ENCODE measurements at regions not wholly inside any gene's neighbourhood (a gene's known extent, or its start where the extent isn't known, plus 50 kb on each side); places are given as distances from the start of the nearest gene placed in this dataset.
"Not testable (repeated sequence)": the region's sequence is repeated elsewhere in the genome, so short reads cannot be mapped to it uniquely, and the experiment has no call there.

DNA sequence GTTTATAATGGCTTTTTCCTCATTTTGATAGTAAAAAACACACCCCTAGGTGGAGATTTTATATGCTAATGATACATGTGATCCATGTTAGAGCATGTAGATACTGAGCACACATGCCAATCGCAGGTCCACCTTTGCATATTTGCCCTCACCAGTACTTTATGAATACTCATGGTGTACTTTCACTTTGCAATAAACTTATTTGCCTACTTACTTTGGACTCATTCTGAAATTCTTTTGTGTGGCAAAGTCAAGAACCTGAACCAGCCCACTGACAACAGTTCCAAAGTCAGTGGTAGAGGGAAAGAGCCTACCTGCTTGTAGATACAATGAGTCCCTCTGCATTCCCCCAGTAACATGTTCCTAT, 58.5 kb upstream of the DHRS4 start:
- in situ Hi-C loops (cut with MboI; ENCODE audit: low sequenced_read_pairs in 4 of 4), result no loop called here

GRCh38 chr14:23895480-23895879, 58.1 kb upstream of the DHRS4 start:
- no peaks in the 10 kb centered on the region for H3K4me1 ChIP-seq
- DNase-seq (no peak), ATAC-seq (no peak)
- no peaks in the 10 kb centered on the region for H3K27me3 ChIP-seq
- TF ChIP-seq POLR2A (IDR thresholded peaks at IDR 0.05), result no peak
- TF ChIP-seq, protein P1, sequence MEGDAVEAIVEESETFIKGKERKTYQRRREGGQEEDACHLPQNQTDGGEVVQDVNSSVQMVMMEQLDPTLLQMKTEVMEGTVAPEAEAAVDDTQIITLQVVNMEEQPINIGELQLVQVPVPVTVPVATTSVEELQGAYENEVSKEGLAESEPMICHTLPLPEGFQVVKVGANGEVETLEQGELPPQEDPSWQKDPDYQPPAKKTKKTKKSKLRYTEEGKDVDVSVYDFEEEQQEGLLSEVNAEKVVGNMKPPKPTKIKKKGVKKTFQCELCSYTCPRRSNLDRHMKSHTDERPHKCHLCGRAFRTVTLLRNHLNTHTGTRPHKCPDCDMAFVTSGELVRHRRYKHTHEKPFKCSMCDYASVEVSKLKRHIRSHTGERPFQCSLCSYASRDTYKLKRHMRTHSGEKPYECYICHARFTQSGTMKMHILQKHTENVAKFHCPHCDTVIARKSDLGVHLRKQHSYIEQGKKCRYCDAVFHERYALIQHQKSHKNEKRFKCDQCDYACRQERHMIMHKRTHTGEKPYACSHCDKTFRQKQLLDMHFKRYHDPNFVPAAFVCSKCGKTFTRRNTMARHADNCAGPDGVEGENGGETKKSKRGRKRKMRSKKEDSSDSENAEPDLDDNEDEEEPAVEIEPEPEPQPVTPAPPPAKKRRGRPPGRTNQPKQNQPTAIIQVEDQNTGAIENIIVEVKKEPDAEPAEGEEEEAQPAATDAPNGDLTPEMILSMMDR (IDR thresholded peaks at IDR 0.05 in 4 of 5, conservative IDR thresholded peaks at IDR 0.05 in 1 of 5), result no peak
- intact Hi-C loops (cut with DNase I; ENCODE audit: low total_unique reads) (no loop called here), in situ Hi-C loops (cut with MboI; ENCODE audit: low sequenced_read_pairs in 4 of 4) (no loop called here)
- H3K27ac ChIP-seq, result no peak overlapping the region
- H3K4me3 ChIP-seq, result no peak overlapping the region
- H3K36me3 ChIP-seq, result no peaks in the 10 kb centered on the region
- H3K9me3 ChIP-seq, result no peaks in the 10 kb centered on the region

More for the DNA sequence above, 58.5 kb upstream of the DHRS4 start:
- no peak overlapping the region for H3K27ac ChIP-seq
- no peaks in the 10 kb centered on the region for H3K9me3 ChIP-seq
- intact Hi-C loops (cut with DNase I; ENCODE audit: low total_unique reads), result no loop called here
- H3K27me3 ChIP-seq, result no peaks in the 10 kb centered on the region
- H3K36me3 ChIP-seq, result no peaks in the 10 kb centered on the region
- DNase-seq (no peak), ATAC-seq (no peak)
- no peaks in the 10 kb centered on the region for H3K4me1 ChIP-seq
- TF ChIP-seq POLR2A (IDR thresholded peaks at IDR 0.05), result no peak
- TF ChIP-seq, protein P1 (IDR thresholded peaks at IDR 0.05 in 4 of 5, conservative IDR thresholded peaks at IDR 0.05 in 1 of 5), result no peak
- H3K4me3 ChIP-seq, result no peak overlapping the region

GRCh38 chr14:23896609-23897153, 56.9 kb upstream of the DHRS4 start:
- H3K36me3 ChIP-seq, result no peaks in the 10 kb centered on the region
- H3K4me1 ChIP-seq, result no peaks in the 10 kb centered on the region
- H3K27ac ChIP-seq, result no peak overlapping the region
- no peak for DNase-seq
- no peaks in the 10 kb centered on the region for H3K27me3 ChIP-seq
- intact Hi-C loops (cut with DNase I; ENCODE audit: low total_unique reads), result no loop called here
- in situ Hi-C loops (cut with MboI; ENCODE audit: low sequenced_read_pairs in 4 of 4), result no loop called here
- no peak for TF ChIP-seq POLR2A (IDR thresholded peaks at IDR 0.05)
- TF ChIP-seq, protein P1 (IDR thresholded peaks at IDR 0.05 in 4 of 5, conservative IDR thresholded peaks at IDR 0.05 in 1 of 5), result no peak
- no peaks in the 10 kb centered on the region for H3K9me3 ChIP-seq
- H3K4me3 ChIP-seq, result no peak overlapping the region
- no peak for ATAC-seq

DNA sequence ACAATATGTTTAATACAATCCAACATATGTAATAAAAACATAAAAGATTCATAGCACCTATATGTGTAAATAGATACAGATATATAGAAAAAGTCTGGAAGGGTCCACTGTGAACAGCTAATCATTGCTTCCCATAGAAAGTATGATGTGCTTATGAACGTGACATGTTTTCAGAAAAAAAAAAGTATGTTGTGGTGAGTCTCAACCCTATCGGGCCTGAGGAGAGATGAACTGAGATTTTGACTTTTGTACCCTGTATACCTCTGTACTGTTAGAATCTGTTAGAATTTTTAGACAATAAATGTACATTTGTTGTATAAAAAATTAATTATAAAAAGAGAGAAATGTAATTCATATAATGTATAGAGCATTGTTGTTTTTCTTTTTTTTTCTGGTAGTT, 56.3 kb upstream of the DHRS4 start:
- H3K27me3 ChIP-seq; H3K9me3 ChIP-seq; in situ Hi-C loops (cut with MboI; ENCODE audit: low sequenced_read_pairs in 4 of 4); H3K4me3 ChIP-seq; DNase-seq; H3K4me1 ChIP-seq; intact Hi-C loops (cut with DNase I; ENCODE audit: low total_unique reads); H3K36me3 ChIP-seq; ATAC-seq; H3K27ac ChIP-seq: not testable (repeated sequence)

GRCh38 chr14:23898359-23898758, 55.2 kb upstream of the DHRS4 start:
- H3K4me1 ChIP-seq; H3K36me3 ChIP-seq; DNase-seq; in situ Hi-C loops (cut with MboI; ENCODE audit: low sequenced_read_pairs in 4 of 4); ATAC-seq; intact Hi-C loops (cut with DNase I; ENCODE audit: low total_unique reads); H3K27me3 ChIP-seq; H3K4me3 ChIP-seq; H3K27ac ChIP-seq; H3K9me3 ChIP-seq: not testable (repeated sequence)

- intact Hi-C loops (cut with DNase I; ENCODE audit: low total_unique reads), result no loop called here
These were observed 53.8 kb upstream of the DHRS4 start for GRCh38 chr14:23899788-23900187.

More at GRCh38 chr14:23899788-23900187, 53.8 kb upstream of the DHRS4 start:
- Histone ChIP-seq H3K4me3 (no peak overlapping the region), H3K9me3 (no peaks in the 10 kb centered on the region), H3K4me1 (no peaks in the 10 kb centered on the region), H3K27me3 (no peaks in the 10 kb centered on the region), H3K27ac (no peak overlapping the region), H3K36me3 (no peaks in the 10 kb centered on the region)
- DNase-seq (no peak), ATAC-seq (no peak)
- TF ChIP-seq POLR2A (IDR thresholded peaks at IDR 0.05), result no peak
- TF ChIP-seq, protein P1 (IDR thresholded peaks at IDR 0.05 in 4 of 5, conservative IDR thresholded peaks at IDR 0.05 in 1 of 5), result no peak
- in situ Hi-C loops (cut with MboI; ENCODE audit: low sequenced_read_pairs in 4 of 4), result loop anchor here in 1 of 4 donors (25.0 kb wide), 1 partner anchor 262 kb away; the partner anchor contains the start of gene DHRS2
